Retinal pigment epithelial cell (primary cell): ENCODE measurements at regions not wholly inside any gene's neighbourhood (a gene's known extent, or its start where the extent isn't known, plus 50 kb on each side); places are given as distances from the start of the nearest gene placed in this dataset.
"Not testable (repeated sequence)": the region's sequence is repeated elsewhere in the genome, so short reads cannot be mapped to it uniquely, and the experiment has no call there.

Source experiments
- DNase-seq: peaks from one replicate; pipeline ENCODE4 v3.0.0-alpha.2; 2010; ENCODE audit warnings: low read depth
- H3K4me3 ChIP-seq: 2 replicates; pipeline ENCODE4 v1.5.1; 2011; ENCODE audit warnings: mild to moderate bottlenecking, low read length, control low read depth, moderate library complexity
- CTCF ChIP-seq: conservative IDR thresholded peaks from 2 replicates; pipeline ENCODE4 v1.5.1; 2011; ENCODE audit warnings: low read depth, low read length, control low read depth, inconsistent platforms

DNA sequence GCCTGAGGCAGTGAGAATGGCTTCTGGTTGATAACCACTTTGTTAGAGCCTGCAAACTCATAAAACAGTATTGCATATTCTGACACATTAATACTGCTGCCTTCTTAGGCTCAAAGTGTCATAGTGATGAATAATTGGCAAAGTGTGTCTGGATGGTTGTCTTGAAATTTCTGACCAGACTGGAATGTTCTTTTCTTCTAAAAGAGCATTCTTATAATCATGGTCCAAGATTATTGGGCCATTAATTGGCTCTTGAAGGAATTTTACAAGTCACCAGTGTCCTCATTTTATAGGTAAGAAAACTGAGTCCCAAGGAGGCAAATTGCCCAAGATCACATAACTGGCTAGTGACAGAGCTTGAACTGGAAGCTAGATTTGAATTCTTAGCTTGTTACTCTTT is 111.7 kb downstream of the PCSK1 start:
- DNase-seq: no peak
- TF ChIP-seq CTCF: no peak
- H3K4me3 ChIP-seq: no peak overlapping the region

DNA sequence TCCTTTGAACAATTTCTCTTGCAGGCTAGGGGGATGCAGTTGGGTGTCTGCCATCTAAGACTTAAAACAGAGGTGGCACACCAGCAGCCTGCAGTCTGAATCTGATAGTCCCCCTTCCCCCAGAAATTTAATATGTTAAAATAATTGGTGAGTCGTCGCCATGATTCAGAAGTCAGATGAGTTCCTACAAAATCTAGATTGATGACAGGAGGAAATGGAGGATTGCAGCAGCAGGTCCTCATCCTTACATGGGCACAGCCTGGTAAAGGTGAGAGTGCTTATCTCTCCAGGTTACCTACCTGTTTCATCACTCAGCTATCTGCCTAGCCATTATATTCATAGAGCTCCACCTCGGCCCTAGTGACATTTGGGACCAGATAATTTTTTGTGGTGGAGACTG is 112.3 kb downstream of the PCSK1 start:
- no peak for TF ChIP-seq CTCF
- no peak overlapping the region for H3K4me3 ChIP-seq
- no peak for DNase-seq

GRCh38 chr5:96319981-96320739 is 112.9 kb downstream of the PCSK1 start:
- peak; percentile 60 for DNase-seq

GRCh38 chr5:96318569-96319110 is 114.4 kb downstream of the PCSK1 start:
- H3K4me3 ChIP-seq: no peak overlapping the region
- DNase-seq: no peak
- TF ChIP-seq CTCF: no peak

More at GRCh38 chr5:96319981-96320739, 112.9 kb downstream of the PCSK1 start:
- not testable (repeated sequence) for H3K4me3 ChIP-seq

DNA sequence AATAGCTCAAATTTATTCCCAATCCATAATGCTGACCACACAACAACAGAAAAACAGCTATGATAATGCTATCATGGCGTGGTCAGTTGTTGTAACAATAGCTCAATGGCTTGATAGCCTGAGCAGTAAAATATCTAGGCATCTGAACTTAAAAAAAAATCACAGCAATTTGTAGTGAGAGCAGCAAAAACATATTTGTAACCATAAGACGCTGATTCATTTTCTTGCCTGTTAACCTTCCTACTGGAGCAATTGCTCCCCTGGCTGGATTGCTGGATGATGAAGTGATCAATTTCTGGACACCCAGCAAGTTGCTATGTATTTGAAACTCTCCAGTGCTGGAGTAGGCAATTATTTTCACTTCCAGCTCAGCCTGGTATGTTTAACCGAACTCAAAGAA is 115.1 kb downstream of the PCSK1 start:
- TF ChIP-seq CTCF: no peak
- no peak overlapping the region for H3K4me3 ChIP-seq
- DNase-seq: no peak

DNA sequence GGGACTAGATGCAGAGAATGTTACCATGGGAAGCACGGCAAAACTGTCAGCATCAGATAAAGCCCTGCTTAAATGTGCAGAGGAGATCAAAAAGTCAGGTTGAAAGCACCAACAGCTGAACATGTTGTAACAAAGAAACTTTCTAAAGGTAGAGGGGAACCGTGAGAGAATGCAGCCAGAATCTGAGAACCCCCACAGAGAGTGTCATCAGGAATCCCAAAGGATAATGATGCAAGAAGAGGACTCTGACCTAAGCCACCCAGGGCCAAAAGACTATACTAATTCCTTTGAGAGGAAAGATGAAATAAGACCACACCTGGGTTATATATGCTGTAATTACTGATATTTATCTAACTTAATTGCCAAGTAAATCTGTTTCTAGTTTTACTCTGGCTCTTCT is 116.6 kb downstream of the PCSK1 start:
- H3K4me3 ChIP-seq: no peak overlapping the region
- no peak for TF ChIP-seq CTCF

GRCh38 chr5:96316017-96316416 is 117.0 kb downstream of the PCSK1 start:
- no peak for DNase-seq
- no peak for TF ChIP-seq CTCF
- no peak overlapping the region for H3K4me3 ChIP-seq

More for the DNA sequence above, 116.6 kb downstream of the PCSK1 start:
- DNase-seq: no peak
